Adrenal gland (tissue), 5 donors: ENCODE measurements at regions not wholly inside any gene's neighbourhood (a gene's known extent, or its start where the extent isn't known, plus 50 kb on each side); places are given as distances from the start of the nearest gene placed in this dataset.
"Not testable (repeated sequence)": the region's sequence is repeated elsewhere in the genome, so short reads cannot be mapped to it uniquely, and the experiment has no call there.

Experiments used
- CTCF ChIP-seq, 6 experiments: fragments of 450-650 bp in 4 of 6; fragments of 200-600 bp in 2 of 6; sonication (generic) in 1 of 6; IDR thresholded peaks; 1 replicate in 5 of 6; 2 replicates in 1 of 6; pipeline versions ENCODE4 v1.5.1 to v1.8.0; 2016 to 2021; ENCODE audit warnings: antibody characterized with exemption in 6 of 6, mild to moderate bottlenecking in 2 of 6, moderate library complexity in 1 of 6
- POLR2A ChIP-seq, 2 donors: fragments of 450-650 bp; IDR thresholded peaks; one replicate each; pipeline ENCODE4 v1.6.1; 2017; ENCODE audit warnings: antibody characterized with exemption in 2 of 2, mild to moderate bottlenecking in 2 of 2, moderate library complexity in 1 of 2
- donor health status: DM: no; HTN: no; CAD: no.

GRCh38 chr4:40683536-40684145 lies 54.0 kb upstream of the RBM47 start:
- TF ChIP-seq POLR2A, CTCF (IDR thresholded peaks at IDR 0.05): not testable (repeated sequence)
